ENCODE measurements at regions not wholly inside any gene's neighbourhood (a gene's known extent, or its start where the extent isn't known, plus 50 kb on each side); places are given as distances from the start of the nearest gene placed in this dataset.
"Not testable (repeated sequence)": the region's sequence is repeated elsewhere in the genome, so short reads cannot be mapped to it uniquely, and the experiment has no call there.

GRCh38 chr5:158236511-158237335, 377.8 kb upstream of the CLINT1 start:
- H3K9me3 ChIP-seq (ENCODE audit: control insufficient read depth, low read length): no peaks in the 10 kb centered on the region
- H3K27ac ChIP-seq (ENCODE audit: low read depth, low read length, severe bottlenecking): no peak overlapping the region
- 83 to 84% methylated on average over 3 of the region's 3 CpGs for WGBS, 2 experiments (ENCODE audit: insufficient coverage in 2 of 2)
- no peaks in the 10 kb centered on the region for H3K4me1 ChIP-seq (ENCODE audit: control insufficient read depth, insufficient read depth, low read length, poor library complexity, severe bottlenecking)
- no peaks in the 10 kb centered on the region for H3K36me3 ChIP-seq (ENCODE audit: control insufficient read depth, insufficient read depth, low read length)
- no peak overlapping the region for H3K4me3 ChIP-seq (ENCODE audit: extremely low read depth, insufficient read depth, low read length, poor library complexity, severe bottlenecking)

- H3K27ac ChIP-seq (ENCODE audit: low read depth, low read length, severe bottlenecking): no peak overlapping the region
- no peaks in the 10 kb centered on the region for H3K4me1 ChIP-seq (ENCODE audit: control insufficient read depth, insufficient read depth, low read length, poor library complexity, severe bottlenecking)
- H3K4me3 ChIP-seq (ENCODE audit: extremely low read depth, insufficient read depth, low read length, poor library complexity, severe bottlenecking): no peak overlapping the region
- H3K9me3 ChIP-seq (ENCODE audit: control insufficient read depth, low read length): no peaks in the 10 kb centered on the region
- 77 to 84% methylated on average over 3 of the region's 4 CpGs for WGBS, 2 experiments (ENCODE audit: insufficient coverage in 2 of 2)
- no peaks in the 10 kb centered on the region for H3K36me3 ChIP-seq (ENCODE audit: control insufficient read depth, insufficient read depth, low read length)
Observed at GRCh38 chr5:158235159-158235547, 376.2 kb upstream of the CLINT1 start.

- H3K27ac ChIP-seq (ENCODE audit: low read depth, low read length, severe bottlenecking): no peak overlapping the region
- 83 to 87% methylated on average over 7 to 8 of the region's 11 CpGs for WGBS, 2 experiments (ENCODE audit: insufficient coverage in 2 of 2)
- no peaks in the 10 kb centered on the region for H3K36me3 ChIP-seq (ENCODE audit: control insufficient read depth, insufficient read depth, low read length)
- no peak overlapping the region for H3K4me3 ChIP-seq (ENCODE audit: extremely low read depth, insufficient read depth, low read length, poor library complexity, severe bottlenecking)
- H3K9me3 ChIP-seq (ENCODE audit: control insufficient read depth, low read length): no peaks in the 10 kb centered on the region
- H3K4me1 ChIP-seq (ENCODE audit: control insufficient read depth, insufficient read depth, low read length, poor library complexity, severe bottlenecking): no peaks in the 10 kb centered on the region
Observed at GRCh38 chr5:158234323-158235158, 375.6 kb upstream of the CLINT1 start.

GRCh38 chr5:158233735-158234322, 374.9 kb upstream of the CLINT1 start:
- Histone ChIP-seq H3K4me1 (ENCODE audit: control insufficient read depth, insufficient read depth, low read length, poor library complexity, severe bottlenecking) (no peaks in the 10 kb centered on the region), H3K9me3 (ENCODE audit: control insufficient read depth, low read length) (no peaks in the 10 kb centered on the region)
- 80 to 100% methylated on average over 1 of the region's 2 CpGs for WGBS, 2 experiments (ENCODE audit: insufficient coverage in 2 of 2)

GRCh38 chr5:158227314-158227713, 368.4 kb upstream of the CLINT1 start:
- 100% methylated on average over 1 of the region's 5 CpGs; no CpG with 5 or more reads in 1 of the 2 experiments for WGBS, 2 experiments (ENCODE audit: insufficient coverage in 2 of 2)

More at GRCh38 chr5:158233735-158234322, 374.9 kb upstream of the CLINT1 start:
- H3K4me3 ChIP-seq (ENCODE audit: extremely low read depth, insufficient read depth, low read length, poor library complexity, severe bottlenecking): no peak overlapping the region
- no peaks in the 10 kb centered on the region for H3K36me3 ChIP-seq (ENCODE audit: control insufficient read depth, insufficient read depth, low read length)
- H3K27ac ChIP-seq (ENCODE audit: low read depth, low read length, severe bottlenecking): no peak overlapping the region

GRCh38 chr5:158226496-158226895, 367.6 kb upstream of the CLINT1 start:
- H3K9me3 ChIP-seq (ENCODE audit: control insufficient read depth, low read length): no peaks in the 10 kb centered on the region

More at GRCh38 chr5:158227314-158227713, 368.4 kb upstream of the CLINT1 start:
- not testable (repeated sequence) for H3K27ac ChIP-seq (ENCODE audit: low read depth, low read length, severe bottlenecking); H3K36me3 ChIP-seq (ENCODE audit: control insufficient read depth, insufficient read depth, low read length); H3K4me3 ChIP-seq (ENCODE audit: extremely low read depth, insufficient read depth, low read length, poor library complexity, severe bottlenecking); H3K9me3 ChIP-seq (ENCODE audit: control insufficient read depth, low read length); H3K4me1 ChIP-seq (ENCODE audit: control insufficient read depth, insufficient read depth, low read length, poor library complexity, severe bottlenecking)

GRCh38 chr5:158224253-158224652, 365.3 kb upstream of the CLINT1 start:
- Histone ChIP-seq H3K9me3 (ENCODE audit: control insufficient read depth, low read length) (no peaks in the 10 kb centered on the region), H3K36me3 (ENCODE audit: control insufficient read depth, insufficient read depth, low read length) (no peaks in the 10 kb centered on the region), H3K4me3 (ENCODE audit: extremely low read depth, insufficient read depth, low read length, poor library complexity, severe bottlenecking) (no peak overlapping the region), H3K4me1 (ENCODE audit: control insufficient read depth, insufficient read depth, low read length, poor library complexity, severe bottlenecking) (no peaks in the 10 kb centered on the region), H3K27ac (ENCODE audit: low read depth, low read length, severe bottlenecking) (no peak overlapping the region)
- 86 to 91% methylated on average over 1 of the region's 2 CpGs for WGBS, 2 experiments (ENCODE audit: insufficient coverage in 2 of 2)

More at GRCh38 chr5:158226496-158226895, 367.6 kb upstream of the CLINT1 start:
- Histone ChIP-seq H3K36me3 (ENCODE audit: control insufficient read depth, insufficient read depth, low read length) (no peaks in the 10 kb centered on the region), H3K4me1 (ENCODE audit: control insufficient read depth, insufficient read depth, low read length, poor library complexity, severe bottlenecking) (no peaks in the 10 kb centered on the region), H3K4me3 (ENCODE audit: extremely low read depth, insufficient read depth, low read length, poor library complexity, severe bottlenecking) (no peak overlapping the region), H3K27ac (ENCODE audit: low read depth, low read length, severe bottlenecking) (no peak overlapping the region)
- 92% methylated on average over 3 to 5 of the region's 5 CpGs for WGBS, 2 experiments (ENCODE audit: insufficient coverage in 2 of 2)

GRCh38 chr5:158223054-158223600, 364.2 kb upstream of the CLINT1 start:
- 74 to 95% methylated on average over 6 to 7 of the region's 7 CpGs for WGBS, 2 experiments (ENCODE audit: insufficient coverage in 2 of 2)
- H3K27ac ChIP-seq (ENCODE audit: low read depth, low read length, severe bottlenecking): no peak overlapping the region
- no peaks in the 10 kb centered on the region for H3K4me1 ChIP-seq (ENCODE audit: control insufficient read depth, insufficient read depth, low read length, poor library complexity, severe bottlenecking)
- H3K9me3 ChIP-seq (ENCODE audit: control insufficient read depth, low read length): no peaks in the 10 kb centered on the region
- H3K36me3 ChIP-seq (ENCODE audit: control insufficient read depth, insufficient read depth, low read length): no peaks in the 10 kb centered on the region
- no peak overlapping the region for H3K4me3 ChIP-seq (ENCODE audit: extremely low read depth, insufficient read depth, low read length, poor library complexity, severe bottlenecking)

- Histone ChIP-seq H3K9me3 (ENCODE audit: control insufficient read depth, low read length) (no peaks in the 10 kb centered on the region), H3K27ac (ENCODE audit: low read depth, low read length, severe bottlenecking) (no peak overlapping the region), H3K4me1 (ENCODE audit: control insufficient read depth, insufficient read depth, low read length, poor library complexity, severe bottlenecking) (no peaks in the 10 kb centered on the region), H3K36me3 (ENCODE audit: control insufficient read depth, insufficient read depth, low read length) (no peaks in the 10 kb centered on the region), H3K4me3 (ENCODE audit: extremely low read depth, insufficient read depth, low read length, poor library complexity, severe bottlenecking) (no peak overlapping the region)
- 60% methylated on average over 2 of the region's 3 CpGs; no CpG with 5 or more reads in 1 of the 2 experiments for WGBS, 2 experiments (ENCODE audit: insufficient coverage in 2 of 2)
Observed at GRCh38 chr5:158212917-158213316, 354.0 kb upstream of the CLINT1 start.

GRCh38 chr5:158212237-158212636, 353.3 kb upstream of the CLINT1 start:
- H3K4me3 ChIP-seq (ENCODE audit: extremely low read depth, insufficient read depth, low read length, poor library complexity, severe bottlenecking): no peak overlapping the region

More at GRCh38 chr5:158212237-158212636, 353.3 kb upstream of the CLINT1 start:
- Histone ChIP-seq H3K4me1 (ENCODE audit: control insufficient read depth, insufficient read depth, low read length, poor library complexity, severe bottlenecking) (no peaks in the 10 kb centered on the region), H3K27ac (ENCODE audit: low read depth, low read length, severe bottlenecking) (no peak overlapping the region), H3K9me3 (ENCODE audit: control insufficient read depth, low read length) (no peaks in the 10 kb centered on the region), H3K36me3 (ENCODE audit: control insufficient read depth, insufficient read depth, low read length) (no peaks in the 10 kb centered on the region)
- 93 to 100% methylated on average over 1 to 2 of the region's 2 CpGs for WGBS, 2 experiments (ENCODE audit: insufficient coverage in 2 of 2)

All from mesodermal cell (in vitro differentiated cells).